HG03457 (cell line): ENCODE measurements at regions not wholly inside any gene's neighbourhood (a gene's known extent, or its start where the extent isn't known, plus 50 kb on each side); places are given as distances from the start of the nearest gene placed in this dataset.
"Not testable (repeated sequence)": the region's sequence is repeated elsewhere in the genome, so short reads cannot be mapped to it uniquely, and the experiment has no call there.

Source experiments
- ATAC-seq: cut with Tn5 transposase; IDR thresholded peaks from one replicate; pipeline ENCODE4 v1.9.1; 2021; ENCODE audit warnings: moderate number of reproducible peaks; ENCODE audit not compliant: unreplicated experiment

DNA sequence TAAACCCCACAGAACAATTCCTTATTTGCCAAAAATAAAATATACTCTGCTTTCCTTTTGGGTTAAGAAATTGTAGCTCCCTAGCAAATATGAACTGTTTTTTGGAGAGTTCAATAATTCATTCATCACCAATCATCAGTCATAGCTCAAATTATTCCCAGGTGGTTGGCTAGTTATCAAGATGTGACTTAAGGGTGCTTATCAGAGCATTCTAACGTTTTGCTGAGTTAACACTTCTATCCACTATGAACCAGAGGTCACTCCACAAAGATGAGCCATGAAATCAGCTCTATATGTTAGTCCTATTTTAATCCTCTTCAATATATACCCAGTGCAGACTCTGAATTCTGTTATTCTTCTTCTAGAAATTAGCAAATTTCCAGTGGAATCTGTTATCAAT lies 379.1 kb downstream of the TENT5A start:
- ATAC-seq, result no peak

- no peak for ATAC-seq
Measured at GRCh38 chr6:81371930-81372329, 380.6 kb downstream of the TENT5A start.

- no peak for ATAC-seq
Measured at GRCh38 chr6:81366972-81367371, 385.5 kb downstream of the TENT5A start.

GRCh38 chr6:81362246-81362645 lies 390.2 kb downstream of the TENT5A start:
- no peak for ATAC-seq

DNA sequence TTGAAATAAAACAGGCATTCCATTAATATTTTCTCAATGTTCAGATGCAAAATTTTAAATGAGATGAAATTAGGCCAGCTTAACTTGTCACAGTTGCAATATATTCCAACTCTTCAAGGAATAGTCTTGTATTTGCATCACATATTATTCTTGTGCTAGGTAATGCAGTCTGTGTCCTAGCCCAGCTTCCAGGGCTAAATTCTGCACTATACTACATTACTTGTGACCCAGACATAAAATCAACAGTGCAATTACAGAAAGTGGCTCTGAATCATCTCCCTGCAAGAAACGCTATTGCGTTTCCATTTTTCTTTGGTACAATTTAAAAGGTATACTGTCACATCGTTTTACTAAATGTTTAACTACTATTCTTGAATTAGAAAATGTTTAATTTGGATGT lies 399.2 kb downstream of the TENT5A start:
- no peak for ATAC-seq

DNA sequence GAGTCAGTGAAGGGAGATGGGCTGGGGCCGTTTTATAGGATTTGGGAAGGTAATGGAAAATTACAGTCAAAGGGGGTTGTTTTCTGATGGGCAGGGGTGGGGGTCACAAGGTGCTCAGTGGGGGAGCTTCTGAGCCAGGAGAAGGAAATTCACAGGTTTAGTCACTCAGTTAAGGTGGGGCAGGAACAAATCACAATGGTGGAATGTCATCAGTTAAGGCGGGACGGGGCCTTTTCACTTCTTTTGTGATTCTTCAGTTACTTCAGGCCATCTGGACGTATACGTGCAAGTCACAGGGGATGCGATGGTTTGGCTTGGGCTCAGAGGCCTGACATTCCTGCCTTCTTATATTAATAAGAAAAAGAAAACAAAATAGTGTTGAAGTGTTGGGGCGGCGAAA lies 408.5 kb downstream of the TENT5A start:
- not testable (repeated sequence) for ATAC-seq

- ATAC-seq, result no peak
Measured at GRCh38 chr6:81340946-81341345, 411.5 kb downstream of the TENT5A start.

DNA sequence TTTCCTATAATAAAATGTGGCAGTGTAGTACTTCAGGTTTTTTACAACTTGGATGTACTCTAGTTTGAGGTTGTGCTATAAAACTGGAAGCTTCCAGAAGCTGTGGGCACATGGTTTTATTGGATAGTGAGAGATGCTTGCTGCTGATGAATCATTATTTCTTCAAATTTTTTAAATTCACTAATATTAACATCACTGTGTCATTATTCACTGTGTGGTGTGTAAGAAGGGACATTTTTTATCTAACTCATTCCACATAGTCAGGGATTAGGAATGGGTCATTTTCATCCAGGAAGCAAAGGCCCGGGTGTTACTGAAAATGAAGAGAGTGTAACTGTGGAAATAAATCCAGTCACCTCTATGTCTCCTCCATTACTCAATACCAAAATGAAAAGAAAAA lies 421.0 kb downstream of the TENT5A start:
- no peak for ATAC-seq

DNA sequence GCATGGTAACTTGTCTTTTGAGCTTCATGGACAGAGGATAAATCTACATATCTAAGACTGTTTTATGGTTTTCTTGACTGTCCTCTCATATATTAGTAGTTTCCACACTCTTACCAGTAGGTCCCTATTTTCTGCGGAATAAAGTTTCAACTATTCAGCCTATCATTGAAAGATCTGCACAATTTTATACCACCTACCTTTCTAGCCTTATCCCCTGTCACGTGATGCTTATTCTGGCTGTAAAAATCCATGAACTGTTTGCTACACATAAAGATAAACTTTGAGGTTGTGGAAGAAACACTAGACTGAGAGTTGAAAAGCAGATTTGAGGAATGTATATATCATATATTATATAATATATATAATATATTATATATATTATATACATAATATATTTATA lies 423.8 kb downstream of the TENT5A start:
- no peak for ATAC-seq

DNA sequence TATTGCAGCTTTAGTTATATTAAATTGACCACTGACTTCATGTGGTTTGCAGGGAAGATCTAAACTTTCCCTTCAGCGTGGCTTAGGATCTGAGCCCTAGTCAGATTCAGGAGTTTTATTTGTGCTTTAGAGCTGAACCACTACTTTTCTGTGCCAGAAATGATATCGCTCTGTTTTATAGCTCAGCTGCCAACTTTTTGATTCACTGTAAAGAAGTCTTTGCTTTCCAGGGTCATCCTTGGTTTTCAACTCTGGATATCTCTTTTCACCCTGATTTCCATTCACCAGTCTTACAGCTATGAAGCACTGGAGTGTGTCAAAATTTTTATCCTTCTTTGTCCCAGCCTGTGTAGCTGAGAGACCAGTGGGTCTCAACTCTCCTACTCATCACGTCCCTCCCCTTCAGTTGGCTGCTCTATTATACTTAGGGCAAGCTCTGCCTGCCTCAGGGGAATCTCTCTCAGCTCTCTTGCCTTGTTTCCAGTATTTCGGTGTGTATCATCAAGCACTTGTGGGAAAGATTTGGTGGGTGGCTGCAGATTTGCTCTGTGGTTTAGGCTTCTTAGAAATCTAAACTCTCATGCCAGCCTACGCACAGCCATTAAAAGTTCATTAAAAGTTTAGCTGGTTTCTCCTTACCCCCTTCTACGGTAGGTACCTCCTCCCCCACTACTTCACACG lies 425.5 kb downstream of the TENT5A start:
- no peak for ATAC-seq

GRCh38 chr6:81309811-81310210 lies 442.7 kb downstream of the TENT5A start:
- no peak for ATAC-seq

DNA sequence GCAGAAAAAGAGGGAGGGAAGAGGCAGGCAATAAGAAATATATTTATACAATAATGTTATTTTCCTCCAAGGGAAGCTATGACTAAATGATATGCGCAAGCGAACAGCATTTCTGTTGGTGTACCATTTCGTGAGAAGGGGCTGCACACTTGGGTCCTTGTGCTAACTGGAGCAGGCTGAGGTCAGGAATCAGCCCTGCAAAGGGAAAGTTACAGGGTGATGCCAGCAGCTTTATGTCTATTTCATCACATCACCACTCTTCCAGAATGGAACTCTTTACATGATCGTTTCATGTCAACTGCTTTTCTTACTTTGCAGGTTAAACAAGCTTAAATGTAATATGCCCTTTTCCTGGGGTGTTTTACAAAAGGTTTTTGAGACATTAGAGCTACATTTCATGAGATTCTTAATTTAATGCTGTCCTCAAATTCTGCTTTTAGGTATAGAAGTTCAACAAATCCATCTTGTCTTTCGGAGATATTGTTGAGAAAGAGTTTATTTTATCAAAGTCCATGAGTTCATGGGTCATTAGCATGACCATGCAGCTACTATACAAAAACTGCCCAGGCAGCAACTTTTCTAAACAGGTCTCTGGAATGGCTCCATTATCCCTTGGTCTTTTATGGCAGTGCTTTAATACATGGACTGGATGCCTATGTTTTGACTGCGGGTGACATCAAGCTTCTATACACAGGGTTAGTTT lies 443.8 kb downstream of the TENT5A start:
- ATAC-seq, result no peak

- ATAC-seq, result no peak
Measured at GRCh38 chr6:81307651-81308214, 444.7 kb downstream of the TENT5A start.

DNA sequence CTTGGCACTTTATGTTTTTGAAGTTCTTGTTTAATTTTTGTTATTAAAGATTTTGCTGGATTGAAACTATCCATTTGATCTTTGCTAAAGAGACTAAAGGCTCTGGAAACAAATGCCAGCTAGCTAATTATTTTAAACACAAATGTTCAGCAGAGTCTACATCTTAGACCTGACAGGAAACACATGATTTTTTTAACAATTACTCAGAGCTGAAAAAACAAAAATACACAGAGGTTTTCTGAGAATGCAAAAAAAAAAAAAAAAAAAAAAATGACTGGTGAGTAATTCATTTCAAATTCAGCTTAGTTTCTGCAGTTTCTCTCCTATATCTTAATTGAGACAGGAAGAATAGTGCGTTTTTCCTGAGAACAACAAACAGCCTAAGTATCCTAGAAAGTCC lies 448.0 kb downstream of the TENT5A start:
- ATAC-seq, result no peak

- no peak for ATAC-seq
Measured at GRCh38 chr6:81300961-81301360, 451.5 kb downstream of the TENT5A start.

GRCh38 chr6:81298751-81299150 lies 453.7 kb downstream of the TENT5A start:
- ATAC-seq, result no peak

DNA sequence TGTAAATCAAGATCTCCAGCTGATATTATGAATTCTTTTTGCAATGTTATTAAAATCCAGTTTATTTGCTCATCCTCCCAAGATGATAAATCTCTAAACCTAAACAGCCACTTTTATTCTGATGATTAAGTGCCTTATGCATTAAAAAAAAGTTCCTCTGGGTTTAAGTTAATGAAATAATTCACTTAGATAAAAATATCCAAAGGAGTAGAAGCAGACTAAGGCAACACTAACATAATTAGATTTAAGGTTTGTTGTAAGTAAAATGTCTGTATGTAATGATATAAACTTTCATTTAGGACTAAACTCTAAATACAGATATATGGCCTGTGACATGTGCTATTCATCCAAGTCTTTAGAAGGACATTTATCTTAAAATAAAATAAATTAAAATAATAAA lies 457.2 kb downstream of the TENT5A start:
- ATAC-seq, result no peak

GRCh38 chr6:81293896-81294295 lies 458.6 kb downstream of the TENT5A start:
- no peak for ATAC-seq

DNA sequence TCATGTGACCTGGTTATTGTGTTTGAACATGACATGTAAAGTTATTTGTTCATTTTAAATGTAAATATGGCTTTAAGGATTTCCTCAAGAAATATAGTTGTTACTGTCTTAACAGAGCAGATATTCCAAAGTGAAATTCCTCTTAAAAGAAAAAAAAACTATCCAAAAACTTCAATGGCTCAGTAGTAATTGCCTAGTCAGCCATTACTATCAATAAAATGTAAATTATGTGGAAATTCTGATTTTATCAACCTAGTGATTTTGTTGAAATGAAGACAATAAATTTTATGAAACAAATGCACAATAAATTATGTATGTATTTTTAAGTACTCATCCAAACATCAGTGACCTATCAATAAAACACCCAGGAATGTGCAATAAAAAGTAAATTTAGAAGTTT lies 463.3 kb downstream of the TENT5A start:
- ATAC-seq, result no peak

GRCh38 chr6:81265106-81265505 lies 487.4 kb downstream of the TENT5A start:
- no peak for ATAC-seq

DNA sequence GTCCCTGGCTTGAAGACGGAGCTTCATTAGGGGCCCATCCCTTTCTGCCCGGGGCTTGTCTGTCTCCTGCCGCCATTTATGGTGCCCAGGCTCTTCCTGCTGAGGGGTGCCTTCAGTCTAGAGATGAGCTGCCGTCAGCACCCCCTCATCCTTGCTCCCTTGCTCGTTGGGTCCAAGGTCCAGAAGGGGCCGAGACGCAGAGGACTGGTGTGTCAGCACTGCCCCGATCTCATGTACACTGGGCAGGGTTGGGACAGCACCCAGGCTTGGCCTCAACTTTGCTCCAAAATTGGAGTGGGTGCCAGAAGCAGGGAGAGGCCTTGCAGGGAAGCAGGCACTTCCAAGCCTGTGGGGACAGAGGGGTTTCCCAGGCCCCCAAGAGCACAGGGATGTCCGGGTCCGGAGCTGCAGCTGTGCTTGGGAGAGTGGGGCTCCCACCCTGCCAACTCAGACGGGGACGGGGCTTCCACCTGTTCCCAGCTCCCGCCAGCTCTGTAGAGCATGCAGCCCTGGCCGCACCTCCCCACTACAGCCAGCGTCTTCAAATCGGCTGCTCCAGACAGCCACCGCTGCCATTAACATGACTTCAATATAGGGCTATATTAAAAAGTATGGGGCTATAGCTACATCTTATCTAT lies 488.8 kb downstream of the TENT5A start:
- ATAC-seq, result no peak

DNA sequence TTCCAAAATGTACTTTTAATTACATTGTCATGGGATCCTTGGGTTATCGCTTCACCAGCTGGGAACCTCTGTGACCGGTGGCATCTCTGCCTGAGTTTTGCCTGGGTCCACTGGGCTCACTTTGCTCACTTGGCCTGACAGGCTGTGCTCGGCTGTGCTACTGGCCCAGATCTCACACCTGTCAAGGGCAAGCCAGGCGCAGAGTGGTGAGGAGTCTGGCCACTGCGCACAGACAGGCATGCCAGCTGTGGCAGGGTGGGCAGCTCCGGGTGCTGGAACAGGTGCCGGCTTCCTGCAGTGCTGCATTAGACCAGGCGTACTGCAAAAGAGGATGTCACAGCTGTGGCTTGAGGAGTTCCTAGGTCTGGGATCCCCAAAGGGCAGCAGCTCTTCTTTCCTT lies 489.8 kb downstream of the TENT5A start:
- ATAC-seq, result no peak
